SKM-1 (cell line): ENCODE measurements at regions not wholly inside any gene's neighbourhood (a gene's known extent, or its start where the extent isn't known, plus 50 kb on each side); places are given as distances from the start of the nearest gene placed in this dataset.

Source experiments
- DNase-seq: peaks from one replicate; lab custom pipeline; 2025; ENCODE audit not compliant: unreplicated experiment; lab: John Stamatoyannopoulos, UW

GRCh38 chr18:39403121-39403520, 1837.5 kb upstream of the CELF4 start:
- DNase-seq: no peak

GRCh38 chr18:39399662-39400061, 1834.1 kb upstream of the CELF4 start:
- no peak for DNase-seq

DNA sequence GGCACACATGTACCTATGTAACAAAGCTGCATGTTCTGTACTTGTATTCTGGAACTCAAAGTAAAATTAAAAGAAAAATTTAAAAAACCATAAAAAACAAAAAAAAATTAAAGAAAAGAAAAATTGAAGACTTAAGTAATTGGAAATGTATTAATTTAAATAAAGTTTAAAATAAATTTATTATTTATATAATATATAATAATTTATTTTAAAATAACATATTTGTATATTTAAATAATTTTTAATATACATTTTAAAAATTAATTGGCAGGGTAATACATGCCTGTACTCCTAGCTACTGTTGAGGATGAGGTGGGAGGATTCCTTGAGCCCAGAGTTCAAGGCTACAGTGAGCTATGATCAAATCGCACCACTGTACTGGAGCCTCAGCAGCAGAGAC, 1830.6 kb upstream of the CELF4 start:
- no peak for DNase-seq

GRCh38 chr18:39389800-39390379, 1824.3 kb upstream of the CELF4 start:
- DNase-seq: no peak

- no peak for DNase-seq
These were observed 1815.3 kb upstream of the CELF4 start for GRCh38 chr18:39380866-39381265.

DNA sequence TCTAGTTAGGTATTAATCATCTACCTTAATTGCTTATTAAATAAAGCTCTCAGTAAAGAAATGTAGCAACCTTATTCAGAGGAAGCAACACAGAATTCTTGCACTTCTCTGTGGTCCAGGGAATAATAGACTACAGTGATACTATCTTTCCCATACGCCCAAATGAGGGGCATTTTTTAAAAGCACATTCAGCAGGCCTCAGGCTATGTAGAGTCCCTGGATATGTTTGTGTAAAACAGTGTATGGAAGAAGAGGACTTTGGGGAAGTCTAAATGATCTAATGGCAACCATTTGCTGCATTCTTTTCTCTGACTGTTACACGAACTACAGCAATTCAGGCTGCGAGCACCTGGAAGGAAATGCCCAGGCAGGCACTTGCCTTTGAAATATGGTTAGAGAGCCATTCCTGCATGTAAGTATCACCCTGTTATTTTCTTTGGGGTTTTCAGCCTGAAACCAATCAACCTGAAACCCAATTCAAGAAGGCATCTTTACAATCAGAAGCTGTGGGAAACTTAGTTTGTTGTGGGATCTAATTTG, 1814.7 kb upstream of the CELF4 start:
- no peak for DNase-seq

DNA sequence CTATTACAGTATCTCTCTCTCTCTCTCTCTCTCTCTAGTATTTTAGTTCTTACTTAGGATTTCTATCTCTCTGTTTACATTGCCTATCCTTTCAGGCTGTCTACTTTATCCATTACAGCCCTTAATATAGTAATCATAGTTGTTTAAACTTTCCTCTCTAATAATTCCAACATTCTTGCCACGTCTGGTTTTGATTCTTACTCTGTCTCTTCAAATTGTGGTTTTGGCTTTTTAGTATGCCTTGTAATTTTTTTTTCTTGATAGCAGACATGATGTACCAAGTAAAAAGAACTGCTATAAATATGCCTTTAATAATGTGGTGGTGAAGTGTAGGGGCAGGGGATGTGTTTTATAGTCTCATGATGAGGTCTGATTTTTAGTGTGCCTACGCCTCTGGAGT, 1809.5 kb upstream of the CELF4 start:
- DNase-seq: no peak

- DNase-seq: no peak
These were observed 1806.4 kb upstream of the CELF4 start for GRCh38 chr18:39371996-39372395.

- no peak for DNase-seq
These were observed 1801.1 kb upstream of the CELF4 start for GRCh38 chr18:39366656-39367055.

- DNase-seq: no peak
These were observed 1800.4 kb upstream of the CELF4 start for GRCh38 chr18:39365836-39366485.

- no peak for DNase-seq
These were observed 1794.5 kb upstream of the CELF4 start for GRCh38 chr18:39360072-39360471.

- DNase-seq: no peak
These were observed 1794.0 kb upstream of the CELF4 start for GRCh38 chr18:39359636-39360035.

DNA sequence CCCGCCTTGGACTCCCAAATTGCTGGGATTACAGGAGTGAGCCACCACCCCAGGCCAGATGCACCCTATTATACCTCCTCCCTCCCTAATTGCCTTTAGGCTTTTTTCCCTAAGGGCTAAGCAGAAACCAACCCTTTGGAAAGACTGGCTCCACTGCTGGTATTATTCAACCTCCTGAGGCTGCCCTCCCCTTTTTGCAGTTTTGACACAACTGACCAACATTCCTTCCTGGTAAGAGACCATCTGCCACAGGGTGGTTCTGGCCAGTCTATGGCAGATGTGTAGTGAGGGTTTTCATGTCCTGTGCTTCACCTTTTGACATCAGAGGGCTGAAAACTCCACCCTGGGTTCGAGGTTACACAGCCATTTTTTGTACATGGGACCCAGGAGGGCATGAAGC, 1785.3 kb upstream of the CELF4 start:
- DNase-seq: no peak

- DNase-seq: no peak
These were observed 1784.2 kb upstream of the CELF4 start for GRCh38 chr18:39349801-39350200.

DNA sequence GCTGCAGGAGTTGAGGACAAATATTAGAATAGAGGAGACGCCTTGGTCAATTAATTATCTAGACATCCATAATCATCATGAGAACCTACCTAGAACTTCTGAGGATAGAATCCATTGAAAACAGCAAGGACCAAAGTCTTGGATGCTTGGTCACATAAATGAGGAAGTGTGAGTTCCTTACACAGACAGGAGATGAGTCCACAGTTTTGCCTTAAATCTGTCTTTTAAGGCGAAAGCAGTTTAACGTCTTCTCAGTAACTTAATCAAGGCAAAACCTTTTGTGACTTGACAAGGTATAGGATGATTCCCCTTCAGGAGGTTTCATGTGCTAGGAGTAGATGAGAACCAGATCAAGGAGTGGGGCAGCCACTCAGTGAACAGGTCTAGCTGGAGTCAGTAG, 1783.2 kb upstream of the CELF4 start:
- no peak for DNase-seq

- no peak for DNase-seq
These were observed 1782.1 kb upstream of the CELF4 start for GRCh38 chr18:39347701-39348100.

DNA sequence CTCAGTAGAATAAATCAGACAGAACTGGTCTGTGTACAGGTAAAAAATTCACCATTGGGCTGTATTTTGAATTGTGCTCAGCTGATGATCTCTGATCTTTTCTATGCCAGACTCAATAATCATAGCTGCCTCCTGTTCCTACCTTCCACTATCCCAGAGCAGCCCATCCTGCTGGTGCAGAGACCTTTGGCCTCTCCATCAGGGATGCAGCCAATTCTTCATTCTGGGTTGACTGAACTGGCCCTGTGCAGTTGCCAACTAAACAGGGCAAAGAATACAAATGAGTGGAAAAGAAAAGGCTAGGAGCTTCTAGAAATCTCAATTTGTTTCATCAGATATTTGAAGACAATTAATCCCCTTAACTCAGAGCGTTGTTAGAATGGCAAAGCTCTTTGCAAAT, 1781.3 kb upstream of the CELF4 start:
- no peak for DNase-seq

- DNase-seq: no peak
These were observed 1779.7 kb upstream of the CELF4 start for GRCh38 chr18:39345321-39345720.

DNA sequence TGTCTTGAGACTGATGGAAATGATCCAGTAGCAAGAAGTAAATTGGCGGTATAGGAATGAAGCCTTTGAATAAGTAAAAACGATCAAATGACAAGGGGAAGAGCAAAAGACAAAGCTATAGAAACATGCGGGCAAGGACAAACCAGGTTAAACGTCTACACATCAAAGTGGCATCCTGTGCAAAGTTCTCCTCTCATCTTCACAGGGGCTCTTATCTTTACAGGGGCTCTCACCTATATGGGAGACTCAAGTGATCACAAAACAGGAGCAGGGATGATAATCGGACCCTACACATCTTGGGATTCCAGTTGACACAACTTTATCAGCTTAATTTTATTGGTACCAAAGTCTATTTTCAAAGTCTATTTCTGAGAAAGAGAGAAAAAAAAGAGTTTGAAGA, 1778.9 kb upstream of the CELF4 start:
- no peak for DNase-seq

DNA sequence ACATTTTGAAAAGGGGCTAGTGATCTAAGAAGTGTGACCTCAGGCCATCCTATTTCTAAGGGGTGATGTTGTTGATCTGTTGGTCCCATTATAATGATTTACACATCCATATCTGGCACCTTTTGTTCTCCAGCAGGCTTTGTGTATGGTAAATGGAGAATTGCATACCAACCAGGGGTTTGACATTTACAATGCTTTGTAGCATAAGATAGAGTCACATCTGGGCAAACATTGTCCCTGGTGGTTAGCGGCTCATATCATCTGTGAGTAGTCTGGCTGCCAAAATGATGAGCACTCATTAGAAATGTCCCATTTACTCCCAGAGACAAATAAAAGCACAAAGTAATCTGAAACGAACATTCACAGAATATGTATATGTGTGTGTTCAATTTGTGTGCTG, 1775.5 kb upstream of the CELF4 start:
- DNase-seq: no peak

DNA sequence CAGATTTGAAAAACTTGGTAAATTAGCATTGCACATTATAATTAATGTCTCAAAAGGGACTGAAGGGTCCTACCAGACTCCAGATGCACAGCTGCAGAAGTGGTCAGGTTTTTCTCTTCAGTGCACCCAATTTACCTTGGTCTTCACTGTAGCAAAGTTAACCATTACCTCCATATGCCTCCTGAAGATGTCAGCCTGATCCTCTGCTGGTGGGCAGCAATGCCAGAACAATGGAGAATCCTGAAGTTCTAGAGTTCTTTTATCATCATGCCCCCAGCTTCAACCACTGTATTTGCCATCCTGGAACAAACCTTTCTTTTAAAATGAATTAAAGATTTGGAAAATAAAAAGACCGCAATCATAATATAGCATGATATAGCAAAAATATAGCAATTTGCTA, 1774.8 kb upstream of the CELF4 start:
- no peak for DNase-seq

- no peak for DNase-seq
These were observed 1764.1 kb upstream of the CELF4 start for GRCh38 chr18:39329496-39330275.
